ENCODE measurements at regions not wholly inside any gene's neighbourhood (a gene's known extent, or its start where the extent isn't known, plus 50 kb on each side); places are given as distances from the start of the nearest gene placed in this dataset.

DNA sequence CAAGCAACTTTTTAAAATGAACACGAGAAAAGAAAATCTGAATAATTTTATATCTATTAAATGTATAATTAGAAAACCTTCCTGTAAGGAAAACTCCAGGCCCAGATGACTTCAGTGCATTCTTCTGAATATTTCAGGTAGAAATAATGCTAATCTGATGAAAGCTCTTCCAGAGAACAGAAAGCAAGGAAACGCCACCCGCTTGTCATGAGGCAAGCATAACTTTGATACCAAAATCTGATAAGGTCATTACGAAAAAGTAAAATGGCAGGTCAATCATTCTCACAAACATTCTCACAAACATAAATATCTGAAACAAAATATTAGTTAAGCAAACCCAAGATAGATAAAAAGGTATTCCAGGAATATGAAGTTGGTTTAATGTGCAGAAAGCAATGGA, 60.6 kb upstream of the PCSK6 start:
- no peaks in the 10 kb centered on the region for H3K9me3 Mint-ChIP-seq
- H3K4me3 Mint-ChIP-seq = no peak overlapping the region
- no peak overlapping the region for H3K27ac ChIP-seq (ENCODE audit: low read length)
- no peaks in the 10 kb centered on the region for H3K36me3 Mint-ChIP-seq
- H3K27ac Mint-ChIP-seq = no peak overlapping the region
- intact Hi-C loops (cut with micrococcal nuclease) = no loop called here
- TF ChIP-seq, protein P1, sequence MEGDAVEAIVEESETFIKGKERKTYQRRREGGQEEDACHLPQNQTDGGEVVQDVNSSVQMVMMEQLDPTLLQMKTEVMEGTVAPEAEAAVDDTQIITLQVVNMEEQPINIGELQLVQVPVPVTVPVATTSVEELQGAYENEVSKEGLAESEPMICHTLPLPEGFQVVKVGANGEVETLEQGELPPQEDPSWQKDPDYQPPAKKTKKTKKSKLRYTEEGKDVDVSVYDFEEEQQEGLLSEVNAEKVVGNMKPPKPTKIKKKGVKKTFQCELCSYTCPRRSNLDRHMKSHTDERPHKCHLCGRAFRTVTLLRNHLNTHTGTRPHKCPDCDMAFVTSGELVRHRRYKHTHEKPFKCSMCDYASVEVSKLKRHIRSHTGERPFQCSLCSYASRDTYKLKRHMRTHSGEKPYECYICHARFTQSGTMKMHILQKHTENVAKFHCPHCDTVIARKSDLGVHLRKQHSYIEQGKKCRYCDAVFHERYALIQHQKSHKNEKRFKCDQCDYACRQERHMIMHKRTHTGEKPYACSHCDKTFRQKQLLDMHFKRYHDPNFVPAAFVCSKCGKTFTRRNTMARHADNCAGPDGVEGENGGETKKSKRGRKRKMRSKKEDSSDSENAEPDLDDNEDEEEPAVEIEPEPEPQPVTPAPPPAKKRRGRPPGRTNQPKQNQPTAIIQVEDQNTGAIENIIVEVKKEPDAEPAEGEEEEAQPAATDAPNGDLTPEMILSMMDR (IDR thresholded peaks at IDR 0.05) = no peak
- H3K27me3 Mint-ChIP-seq (ENCODE audit: low read depth in 2 of 2) = peaks cover 16 to 28% of the 10 kb centered on the region in 2 donors
- no peaks in the 10 kb centered on the region for H3K4me1 Mint-ChIP-seq
- no peaks in the 10 kb centered on the region for H3K27me3 ChIP-seq (ENCODE audit: control insufficient read depth, insufficient read depth, low read length)
- no peak for DNase-seq
- no peaks in the 10 kb centered on the region for H3K36me3 ChIP-seq (ENCODE audit: control insufficient read depth, insufficient read depth, low read length)
- no peak for ATAC-seq
- 73% methylated on average over 3 of the region's 4 CpGs for WGBS (ENCODE audit: insufficient coverage)
- no peaks in the 10 kb centered on the region for H3K9me3 ChIP-seq (ENCODE audit: control insufficient read depth, insufficient read depth, low read length)
- no peaks in the 10 kb centered on the region for H3K4me1 ChIP-seq (ENCODE audit: control insufficient read depth, insufficient read depth, low read length)
- H3K4me3 ChIP-seq (ENCODE audit: low read length) = no peak overlapping the region

DNA sequence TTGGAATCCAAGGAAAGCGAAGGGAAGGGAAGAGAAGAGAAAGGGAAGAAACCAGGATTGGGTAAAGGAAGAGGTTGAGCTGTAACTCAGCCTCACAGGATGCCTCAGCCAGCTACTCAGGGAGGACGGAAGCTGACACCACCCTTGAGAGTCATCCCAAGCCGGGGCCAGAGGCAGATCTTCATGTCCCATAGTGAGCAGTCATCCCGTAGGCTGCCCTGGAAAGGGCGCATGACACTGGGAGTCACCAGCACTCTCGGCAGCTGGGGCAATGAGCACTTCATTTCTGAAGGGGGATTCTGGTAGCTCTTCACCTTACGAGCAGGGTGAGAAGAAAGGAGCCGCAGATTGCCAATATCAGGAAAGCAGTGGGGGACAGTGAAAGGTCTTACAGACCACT, 60.1 kb upstream of the PCSK6 start:
- intact Hi-C loops (cut with micrococcal nuclease) = no loop called here
- DNase-seq (no peak), ATAC-seq (no peak)
- TF ChIP-seq, protein P1 (IDR thresholded peaks at IDR 0.05) = no peak
- Mint-ChIP-seq H3K36me3 (no peaks in the 10 kb centered on the region), H3K4me1 (no peaks in the 10 kb centered on the region), H3K9me3 (no peaks in the 10 kb centered on the region), H3K4me3 (no peak overlapping the region), H3K27ac (no peak overlapping the region), H3K27me3 (ENCODE audit: low read depth in 2 of 2) (peaks cover 16 to 28% of the 10 kb centered on the region in 2 donors)
- Histone ChIP-seq H3K36me3 (ENCODE audit: control insufficient read depth, insufficient read depth, low read length) (no peaks in the 10 kb centered on the region), H3K27me3 (ENCODE audit: control insufficient read depth, insufficient read depth, low read length) (no peaks in the 10 kb centered on the region), H3K4me1 (ENCODE audit: control insufficient read depth, insufficient read depth, low read length) (no peaks in the 10 kb centered on the region), H3K9me3 (ENCODE audit: control insufficient read depth, insufficient read depth, low read length) (no peaks in the 10 kb centered on the region), H3K27ac (ENCODE audit: low read length) (no peak overlapping the region), H3K4me3 (ENCODE audit: low read length) (no peak overlapping the region)
- 82% methylated on average over 8 of the region's 8 CpGs for WGBS (ENCODE audit: insufficient coverage)

DNA sequence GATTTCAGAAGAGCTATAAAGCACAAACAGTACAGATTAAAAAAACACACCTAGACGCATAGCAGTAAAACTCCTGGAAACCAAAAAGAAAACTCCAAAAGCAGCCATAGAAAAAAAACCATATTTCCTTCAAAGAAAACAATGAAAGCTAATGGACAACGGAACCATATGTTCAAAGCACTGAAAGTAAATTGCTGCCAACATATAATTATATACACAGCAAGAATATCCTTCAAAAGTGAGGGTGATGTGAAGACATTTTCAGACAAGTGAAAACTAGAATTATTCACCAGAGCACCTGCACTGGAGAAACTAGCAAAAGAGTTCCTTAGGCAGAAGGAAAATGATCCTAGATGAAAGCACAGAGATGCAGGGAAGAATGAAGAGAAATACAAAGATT, 58.2 kb upstream of the PCSK6 start:
- no peaks in the 10 kb centered on the region for H3K36me3 ChIP-seq (ENCODE audit: control insufficient read depth, insufficient read depth, low read length)
- H3K27me3 ChIP-seq (ENCODE audit: control insufficient read depth, insufficient read depth, low read length) = no peaks in the 10 kb centered on the region
- DNase-seq (no peak), ATAC-seq (no peak)
- H3K9me3 ChIP-seq (ENCODE audit: control insufficient read depth, insufficient read depth, low read length) = no peaks in the 10 kb centered on the region
- no peak overlapping the region for H3K27ac ChIP-seq (ENCODE audit: low read length)
- H3K4me1 Mint-ChIP-seq = no peaks in the 10 kb centered on the region
- H3K4me3 Mint-ChIP-seq = no peak overlapping the region
- H3K27me3 Mint-ChIP-seq (ENCODE audit: low read depth in 2 of 2) = peaks cover 16 to 28% of the 10 kb centered on the region in 2 donors
- no peaks in the 10 kb centered on the region for H3K9me3 Mint-ChIP-seq
- no peak overlapping the region for H3K27ac Mint-ChIP-seq
- no peak overlapping the region for H3K4me3 ChIP-seq (ENCODE audit: low read length)
- TF ChIP-seq, protein P1 (IDR thresholded peaks at IDR 0.05) = no peak
- intact Hi-C loops (cut with micrococcal nuclease) = no loop called here
- no peaks in the 10 kb centered on the region for H3K36me3 Mint-ChIP-seq
- WGBS (ENCODE audit: insufficient coverage) = 100% methylated on average over 1 of the region's 2 CpGs
- H3K4me1 ChIP-seq (ENCODE audit: control insufficient read depth, insufficient read depth, low read length) = no peaks in the 10 kb centered on the region
